Activated CD8-positive, alpha-beta T cell treated with anti-CD3 and anti-CD28 coated beads for 36 hours (primary cell): ENCODE measurements at regions not wholly inside any gene's neighbourhood (a gene's known extent, or its start where the extent isn't known, plus 50 kb on each side); places are given as distances from the start of the nearest gene placed in this dataset.
"Not testable (repeated sequence)": the region's sequence is repeated elsewhere in the genome, so short reads cannot be mapped to it uniquely, and the experiment has no call there.

Experiments used
- ATAC-seq: fragments of 200-7000 bp; cut with Tn5 transposase; one replicate; pipeline ENCODE4 v1.10.0; 2021; ENCODE audit warnings: mild to moderate bottlenecking, moderate library complexity
- CTCF ChIA-PET: fragments of 350-600 bp; sonication (Branson Sonifier 250); formaldehyde crosslinking; loops from one replicate; lab custom pipeline; 2021; ENCODE audit warnings: antibody characterized with exemption; lab: Charles Lee
- POLR2A ChIA-PET: fragments of 350-600 bp; sonication (Branson Sonifier 250); formaldehyde crosslinking; loops from one replicate; lab custom pipeline; 2021; ENCODE audit warnings: antibody characterized with exemption; lab: Charles Lee
- DNase-seq: peaks from one replicate; pipeline ENCODE4 v3.0.0-alpha.2; 2020
- H3K27ac Mint-ChIP-seq: one replicate; pipeline ENCODE4 v1.8.0; 2021; ENCODE audit warnings: mild to moderate bottlenecking, mixed read lengths
- H3K27me3 Mint-ChIP-seq: one replicate; pipeline ENCODE4 v1.8.0; 2021; ENCODE audit warnings: mixed read lengths
- H3K36me3 Mint-ChIP-seq: one replicate; pipeline ENCODE4 v1.8.0; 2021; ENCODE audit warnings: low read depth, mixed read lengths
- H3K4me1 Mint-ChIP-seq: one replicate; pipeline ENCODE4 v1.8.0; 2021; ENCODE audit warnings: low read depth, mixed read lengths
- H3K4me3 Mint-ChIP-seq: one replicate; pipeline ENCODE4 v1.8.0; 2021; ENCODE audit warnings: mild to moderate bottlenecking, moderate library complexity, mixed read lengths
- H3K9me3 Mint-ChIP-seq: one replicate; pipeline ENCODE4 v1.8.0; 2021; ENCODE audit warnings: mixed read lengths
- intact Hi-C: fragments of 100-400 bp; cut with micrococcal nuclease; formaldehyde crosslinking; loops from one replicate; pipeline ENCODE4 v1.10.0; 2022
- TF ChIP-seq, protein P1 (sequence below): fragments of 200-600 bp; IDR thresholded peaks from one replicate; pipeline ENCODE4 v1.8.0; 2022; ENCODE audit warnings: antibody characterized with exemption, mild to moderate bottlenecking

DNA sequence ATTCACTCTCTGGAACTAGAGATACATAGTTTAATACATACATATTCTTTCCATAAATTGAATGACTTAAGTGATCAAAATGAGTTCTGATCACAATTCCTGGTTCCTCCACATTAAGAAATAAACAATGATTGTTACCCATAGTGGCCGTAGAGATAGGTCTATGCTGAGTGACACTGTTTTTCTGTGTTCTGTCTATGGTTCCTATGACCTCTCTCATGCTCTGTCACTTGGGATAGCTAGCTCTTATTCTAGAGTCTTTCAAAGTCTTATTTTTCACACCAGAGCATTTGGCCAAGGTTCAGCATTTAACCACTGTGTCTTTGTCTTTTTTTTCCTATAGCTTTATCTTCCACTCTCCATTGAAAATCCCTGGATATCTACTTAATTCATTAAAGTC lies 132.4 kb downstream of the GOLGA6L6 start:
- Mint-ChIP-seq H3K27ac (no peak overlapping the region), H3K9me3 (peaks cover 3% of the 10 kb centered on the region), H3K4me1 (no peaks in the 10 kb centered on the region), H3K4me3 (no peak overlapping the region), H3K36me3 (no peaks in the 10 kb centered on the region), H3K27me3 (no peaks in the 10 kb centered on the region)
- no peak for DNase-seq
- TF ChIP-seq, protein P1, sequence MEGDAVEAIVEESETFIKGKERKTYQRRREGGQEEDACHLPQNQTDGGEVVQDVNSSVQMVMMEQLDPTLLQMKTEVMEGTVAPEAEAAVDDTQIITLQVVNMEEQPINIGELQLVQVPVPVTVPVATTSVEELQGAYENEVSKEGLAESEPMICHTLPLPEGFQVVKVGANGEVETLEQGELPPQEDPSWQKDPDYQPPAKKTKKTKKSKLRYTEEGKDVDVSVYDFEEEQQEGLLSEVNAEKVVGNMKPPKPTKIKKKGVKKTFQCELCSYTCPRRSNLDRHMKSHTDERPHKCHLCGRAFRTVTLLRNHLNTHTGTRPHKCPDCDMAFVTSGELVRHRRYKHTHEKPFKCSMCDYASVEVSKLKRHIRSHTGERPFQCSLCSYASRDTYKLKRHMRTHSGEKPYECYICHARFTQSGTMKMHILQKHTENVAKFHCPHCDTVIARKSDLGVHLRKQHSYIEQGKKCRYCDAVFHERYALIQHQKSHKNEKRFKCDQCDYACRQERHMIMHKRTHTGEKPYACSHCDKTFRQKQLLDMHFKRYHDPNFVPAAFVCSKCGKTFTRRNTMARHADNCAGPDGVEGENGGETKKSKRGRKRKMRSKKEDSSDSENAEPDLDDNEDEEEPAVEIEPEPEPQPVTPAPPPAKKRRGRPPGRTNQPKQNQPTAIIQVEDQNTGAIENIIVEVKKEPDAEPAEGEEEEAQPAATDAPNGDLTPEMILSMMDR = no peak
- ChIA-PET CTCF (no interaction called here), POLR2A (no interaction called here)
- intact Hi-C loops = no loop called here
- no peak for ATAC-seq

DNA sequence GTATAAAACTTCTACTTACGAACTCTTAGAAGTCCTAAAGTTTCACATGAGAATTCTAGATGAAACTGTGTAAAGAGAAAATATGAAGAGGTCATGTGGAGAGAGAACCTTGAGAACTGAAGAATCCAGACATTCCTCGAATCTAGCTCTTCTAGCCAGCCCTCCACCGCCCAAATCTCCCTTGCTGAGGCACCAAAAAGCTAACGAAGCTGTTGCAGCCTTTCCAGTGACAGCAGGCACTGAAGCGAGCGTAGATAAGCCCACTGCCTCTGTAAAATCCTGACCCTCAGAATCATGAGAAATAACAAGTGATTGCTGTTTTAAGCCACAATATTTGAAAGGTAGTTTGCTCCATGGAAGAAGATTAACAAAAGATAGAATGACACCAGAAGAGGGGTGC lies 134.0 kb downstream of the GOLGA6L6 start:
- TF ChIP-seq, protein P1 = no peak
- ATAC-seq = no peak
- intact Hi-C loops = no loop called here
- CTCF ChIA-PET = no interaction called here
- DNase-seq = no peak
- Mint-ChIP-seq H3K9me3 (peaks cover 1% of the 10 kb centered on the region), H3K4me1 (no peaks in the 10 kb centered on the region), H3K4me3 (no peak overlapping the region), H3K27me3 (no peaks in the 10 kb centered on the region), H3K36me3 (no peaks in the 10 kb centered on the region), H3K27ac (no peak overlapping the region)
- POLR2A ChIA-PET = no interaction called here

DNA sequence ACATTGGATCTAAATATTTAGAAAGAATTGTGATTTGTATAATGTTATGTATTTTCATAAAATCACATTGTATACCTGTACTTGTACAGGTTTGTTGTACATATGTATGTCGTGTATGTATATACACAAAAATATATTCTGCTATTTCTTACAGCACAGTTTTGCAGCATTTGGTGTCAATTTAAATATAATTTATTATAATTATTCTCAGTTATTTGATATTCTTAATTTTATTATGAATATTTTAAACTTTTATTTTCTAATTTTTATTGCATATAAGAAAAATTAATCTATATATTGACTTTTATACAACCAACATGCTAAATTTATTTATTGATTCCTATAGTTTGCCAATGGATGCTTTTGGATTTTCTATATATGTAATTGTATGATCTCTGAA lies 137.0 kb downstream of the GOLGA6L6 start:
- CTCF ChIA-PET, H3K27ac Mint-ChIP-seq, POLR2A ChIA-PET, ATAC-seq, H3K27me3 Mint-ChIP-seq, H3K36me3 Mint-ChIP-seq, H3K9me3 Mint-ChIP-seq, H3K4me3 Mint-ChIP-seq, H3K4me1 Mint-ChIP-seq, DNase-seq, intact Hi-C loops: not testable (repeated sequence)

DNA sequence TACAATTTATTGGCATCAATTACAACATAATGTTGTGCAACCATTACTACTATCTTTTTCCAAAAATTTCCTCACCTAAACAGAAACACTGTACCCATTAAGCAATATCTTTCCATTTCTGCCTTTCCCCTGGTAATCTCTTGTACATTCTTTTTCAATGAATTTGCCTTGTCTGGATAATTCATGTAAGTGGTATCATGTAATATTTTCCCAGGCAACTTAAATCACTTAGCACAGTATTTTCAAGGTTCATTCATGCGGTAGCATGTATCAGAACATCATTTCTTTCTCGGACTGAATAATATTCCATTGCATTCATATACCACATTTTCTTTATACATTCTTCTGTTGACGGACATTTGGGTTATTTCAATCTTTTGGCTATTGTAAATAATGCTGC lies 139.0 kb downstream of the GOLGA6L6 start:
- H3K36me3 Mint-ChIP-seq, POLR2A ChIA-PET, DNase-seq, CTCF ChIA-PET, H3K27ac Mint-ChIP-seq, H3K27me3 Mint-ChIP-seq, intact Hi-C loops, H3K4me3 Mint-ChIP-seq, ATAC-seq, H3K4me1 Mint-ChIP-seq, H3K9me3 Mint-ChIP-seq: not testable (repeated sequence)

DNA sequence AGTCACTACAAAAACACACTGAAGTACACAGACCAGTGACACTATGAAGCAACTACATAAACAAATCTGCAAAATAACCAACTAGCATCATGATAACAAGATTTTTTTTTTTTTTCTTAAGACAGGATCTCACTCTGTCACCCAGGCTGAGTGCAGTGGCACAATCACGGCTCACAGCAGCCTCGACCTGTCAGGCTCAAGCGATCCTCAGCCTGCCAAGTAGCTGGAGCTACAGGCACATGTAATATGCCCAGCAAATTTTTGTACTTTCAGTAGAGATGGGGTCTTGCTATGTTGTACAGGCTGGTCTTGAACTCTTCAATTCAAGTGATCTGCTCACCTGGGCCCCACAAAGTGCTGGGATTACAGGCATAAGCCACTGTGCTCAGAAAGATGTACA lies 140.5 kb downstream of the GOLGA6L6 start:
- H3K27ac Mint-ChIP-seq, H3K36me3 Mint-ChIP-seq, DNase-seq, POLR2A ChIA-PET, H3K27me3 Mint-ChIP-seq, H3K4me3 Mint-ChIP-seq, ATAC-seq, intact Hi-C loops, H3K9me3 Mint-ChIP-seq, CTCF ChIA-PET, H3K4me1 Mint-ChIP-seq: not testable (repeated sequence)

DNA sequence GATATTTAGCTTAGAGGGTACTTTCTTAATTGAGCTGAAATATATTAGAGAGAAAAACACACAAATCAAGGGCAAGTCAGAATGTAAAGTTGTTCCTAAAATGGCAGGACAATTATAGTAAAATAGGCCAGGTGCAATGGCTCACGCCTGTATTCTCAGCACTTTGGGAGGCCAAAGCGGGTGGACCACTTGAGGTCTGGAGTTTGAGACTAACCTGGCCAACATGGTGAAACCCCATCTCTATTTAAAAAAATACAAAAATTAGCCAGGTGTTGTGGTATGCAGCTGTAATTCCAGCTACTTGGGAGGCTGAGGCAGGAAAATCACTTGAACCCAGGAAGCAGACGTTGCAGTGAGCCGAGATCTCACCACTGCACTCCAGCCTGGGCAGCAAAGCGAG lies 142.9 kb downstream of the GOLGA6L6 start:
- H3K36me3 Mint-ChIP-seq, intact Hi-C loops: not testable (repeated sequence)

DNA sequence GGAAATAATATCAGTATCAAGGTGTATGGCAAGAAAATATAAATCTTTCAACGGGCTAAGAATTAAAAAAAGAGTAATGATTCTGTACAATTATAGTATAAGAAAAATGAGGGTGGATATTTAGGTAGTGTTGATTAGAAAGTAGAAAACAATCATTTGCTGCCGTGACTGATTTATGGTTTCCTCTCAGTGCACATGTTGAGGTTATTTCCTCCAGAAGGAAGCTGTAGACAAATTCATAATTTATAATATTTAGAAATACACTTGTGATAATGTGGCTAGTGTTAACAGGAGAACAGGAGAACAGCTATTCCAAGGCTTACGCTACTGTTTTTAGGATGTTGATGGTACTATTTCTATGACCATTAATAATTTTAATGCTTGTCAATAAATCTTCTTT lies 153.4 kb downstream of the GOLGA6L6 start:
- DNase-seq, intact Hi-C loops, H3K4me3 Mint-ChIP-seq, H3K9me3 Mint-ChIP-seq, POLR2A ChIA-PET, H3K4me1 Mint-ChIP-seq, ATAC-seq, H3K27me3 Mint-ChIP-seq, CTCF ChIA-PET, H3K36me3 Mint-ChIP-seq, H3K27ac Mint-ChIP-seq: not testable (repeated sequence)

More for the DNA sequence above, 142.9 kb downstream of the GOLGA6L6 start:
- CTCF ChIA-PET, H3K4me3 Mint-ChIP-seq, H3K27ac Mint-ChIP-seq, H3K4me1 Mint-ChIP-seq, POLR2A ChIA-PET, H3K27me3 Mint-ChIP-seq, ATAC-seq, DNase-seq, H3K9me3 Mint-ChIP-seq: not testable (repeated sequence)
